T47D (cell line): ENCODE measurements at regions not wholly inside any gene's neighbourhood (a gene's known extent, or its start where the extent isn't known, plus 50 kb on each side); places are given as distances from the start of the nearest gene placed in this dataset.
A peak's percentile ranks its signal among the peaks of the same experiment; 100 is the strongest.
"Not testable (repeated sequence)": the region's sequence is repeated elsewhere in the genome, so short reads cannot be mapped to it uniquely, and the experiment has no call there.

Experiments
- DNase-seq, 2 experiments: peaks; one replicate each; pipeline versions ENCODE4 v3.0.0 to v3.0.0-alpha.2; 2011 to 2012; ENCODE audit warnings: low read depth in 1 of 2, low spot score in 1 of 2
- JUND ChIP-seq: IDR thresholded peaks from 2 replicates; pipeline ENCODE4 v1.6.1; 2012; ENCODE audit warnings: low read depth
- in situ Hi-C: cut with HindIII; loops from 2 replicates; pipeline ENCODE4 v1.10.0; 2016; ENCODE audit warnings: low sequenced_read_pairs, low pct_unique_long_range_greater_than_20kb

DNA sequence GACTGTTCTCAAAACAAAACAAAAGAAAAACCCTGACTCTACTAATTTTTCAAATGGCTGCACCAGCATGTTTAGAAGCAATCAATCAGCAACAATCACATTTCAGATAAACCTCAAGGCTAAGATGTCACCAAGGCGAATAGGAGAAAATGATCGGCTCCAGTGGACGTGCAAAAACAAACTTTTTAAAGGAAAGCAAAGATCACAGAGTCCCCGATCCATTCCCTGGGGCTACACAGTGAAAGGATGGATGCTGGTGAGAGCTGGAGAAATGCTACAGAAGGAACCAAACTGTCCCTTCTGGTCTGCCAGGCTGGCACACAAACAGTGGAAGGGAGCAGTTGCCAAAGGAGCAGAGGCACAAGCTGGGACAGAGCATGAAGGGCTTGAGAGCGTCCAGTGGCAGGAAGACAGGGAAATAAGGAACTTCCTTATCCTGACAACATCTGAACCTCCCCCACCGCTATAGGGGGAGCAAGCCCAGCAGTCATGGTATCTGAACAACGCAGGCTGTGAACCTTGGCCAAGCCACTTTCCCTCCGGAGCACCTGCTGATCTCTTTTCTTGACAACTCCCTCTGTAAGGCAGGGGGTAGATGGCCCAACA, 73.7 kb upstream of the HIVEP1 start:
- TF ChIP-seq JUND = no peak
- in situ Hi-C loops = no loop called here
- peak in 1 of 2 experiments; percentile 28 for DNase-seq

DNA sequence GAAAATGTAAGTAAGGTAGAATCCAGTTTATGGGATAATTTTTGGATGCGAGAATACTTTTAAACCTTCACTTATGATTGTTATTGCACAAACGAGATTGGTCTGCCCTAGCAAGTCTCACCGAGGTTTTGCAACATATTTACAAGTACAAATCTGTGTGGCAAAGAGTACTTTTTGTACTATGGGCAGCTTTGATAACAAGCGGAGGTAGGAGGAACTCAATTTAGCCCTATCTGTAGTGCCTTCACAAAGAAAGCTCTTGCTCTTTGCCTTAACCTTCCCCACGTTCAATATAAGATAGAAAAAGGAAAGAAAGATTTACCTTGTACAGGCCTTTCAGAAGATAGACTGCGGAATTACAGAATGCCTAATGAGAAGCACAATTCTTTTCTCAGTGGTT, 77.5 kb upstream of the HIVEP1 start:
- no peak for DNase-seq
- in situ Hi-C loops = no loop called here
- TF ChIP-seq JUND = no peak

DNA sequence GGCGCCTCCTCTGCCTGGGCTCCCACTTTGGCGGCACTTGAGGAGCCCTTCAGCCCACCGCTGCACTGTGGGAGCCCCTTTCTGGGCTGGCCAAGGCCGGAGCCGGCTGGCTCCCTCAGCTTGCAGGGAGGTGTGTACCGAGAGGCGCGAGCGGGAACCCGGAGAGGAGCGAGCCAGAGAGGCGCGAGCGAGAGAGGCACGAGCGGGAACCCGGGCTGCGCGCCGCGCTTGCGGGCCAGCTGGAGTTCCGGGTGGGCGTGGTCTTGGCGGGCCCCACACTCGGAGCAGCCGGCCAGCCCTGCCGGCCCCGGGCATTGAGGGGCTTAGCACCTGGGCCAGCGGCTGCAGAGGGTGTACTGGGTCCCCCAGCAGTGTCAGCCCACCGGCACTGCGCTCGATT, 79.2 kb upstream of the HIVEP1 start:
- DNase-seq, in situ Hi-C loops: not testable (repeated sequence)

DNA sequence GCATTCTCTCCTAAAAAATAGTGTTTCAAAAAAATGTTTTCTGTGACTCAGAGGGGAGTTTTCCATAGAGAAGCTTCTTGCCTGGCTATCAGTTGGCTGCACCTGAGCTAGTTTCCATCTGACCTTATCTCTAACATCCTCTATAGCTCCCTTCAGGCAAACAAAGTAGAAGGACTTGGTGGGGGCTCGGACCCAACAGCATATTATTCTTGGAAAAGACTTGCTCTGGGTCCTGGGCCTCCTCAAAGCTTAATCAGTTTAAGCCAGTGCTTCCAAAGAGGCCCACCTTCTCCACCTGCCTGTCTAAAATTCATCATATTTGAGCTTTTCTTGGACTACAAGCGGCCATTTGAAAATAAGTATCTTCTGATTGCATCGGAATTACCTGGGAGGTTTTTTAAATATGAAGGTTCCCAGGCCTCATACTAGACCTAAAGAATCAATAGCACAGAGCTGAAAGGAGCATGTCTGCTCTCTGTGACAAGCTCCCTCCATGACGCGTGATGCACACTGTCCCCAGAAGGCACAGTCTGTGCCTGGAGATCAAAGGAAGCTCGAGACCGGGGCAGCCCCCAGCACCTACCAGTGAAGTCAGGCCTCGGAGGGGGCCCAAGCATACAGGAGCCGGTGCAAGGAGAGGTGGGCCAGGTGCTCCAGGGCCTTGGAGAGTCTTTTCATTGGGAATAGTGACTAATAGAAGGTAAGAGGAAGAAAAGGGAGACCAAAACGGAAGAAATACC, 80.6 kb upstream of the HIVEP1 start:
- no peak for DNase-seq
- in situ Hi-C loops = no loop called here
- no peak for TF ChIP-seq JUND

DNA sequence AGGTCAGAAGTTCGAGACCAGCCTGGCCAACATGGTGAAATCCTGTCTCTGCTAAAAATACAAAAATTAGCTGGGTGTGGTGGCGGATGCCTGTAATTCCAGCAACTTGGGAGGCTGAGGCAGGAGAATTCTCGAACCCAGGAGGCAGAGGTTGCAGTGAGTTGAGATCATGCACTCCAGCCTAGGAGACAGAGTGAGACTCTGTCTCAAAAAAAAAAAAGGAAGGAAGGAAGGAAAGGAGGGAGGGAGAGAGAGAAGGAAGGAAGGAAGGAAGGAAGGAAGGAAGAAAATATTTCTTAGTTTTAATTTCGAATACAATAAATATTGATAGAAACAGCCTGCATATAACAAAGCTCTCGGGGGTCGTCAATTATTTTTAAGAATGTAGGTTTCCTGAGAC, 81.3 kb upstream of the HIVEP1 start:
- in situ Hi-C loops, DNase-seq: not testable (repeated sequence)

DNA sequence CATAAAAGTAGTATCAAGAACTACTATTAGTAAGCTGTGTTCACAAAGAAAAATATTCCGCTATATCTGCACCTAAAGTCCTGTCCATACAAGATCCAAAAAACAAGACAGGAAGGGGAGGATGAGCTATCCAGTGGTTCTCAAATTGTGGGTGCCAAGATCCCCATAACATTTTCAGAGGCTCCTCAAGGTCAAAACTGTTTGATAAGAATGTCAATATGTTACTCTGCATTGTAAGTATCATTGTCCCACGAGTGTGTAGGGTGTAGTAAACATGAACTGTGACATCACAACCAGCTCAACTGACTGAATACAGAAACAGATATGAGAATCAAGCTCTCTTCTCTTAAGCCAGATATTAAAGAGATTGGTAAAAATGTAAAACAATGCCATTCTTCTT, 81.9 kb upstream of the HIVEP1 start:
- TF ChIP-seq JUND = no peak
- no peak for DNase-seq
- in situ Hi-C loops = no loop called here

DNA sequence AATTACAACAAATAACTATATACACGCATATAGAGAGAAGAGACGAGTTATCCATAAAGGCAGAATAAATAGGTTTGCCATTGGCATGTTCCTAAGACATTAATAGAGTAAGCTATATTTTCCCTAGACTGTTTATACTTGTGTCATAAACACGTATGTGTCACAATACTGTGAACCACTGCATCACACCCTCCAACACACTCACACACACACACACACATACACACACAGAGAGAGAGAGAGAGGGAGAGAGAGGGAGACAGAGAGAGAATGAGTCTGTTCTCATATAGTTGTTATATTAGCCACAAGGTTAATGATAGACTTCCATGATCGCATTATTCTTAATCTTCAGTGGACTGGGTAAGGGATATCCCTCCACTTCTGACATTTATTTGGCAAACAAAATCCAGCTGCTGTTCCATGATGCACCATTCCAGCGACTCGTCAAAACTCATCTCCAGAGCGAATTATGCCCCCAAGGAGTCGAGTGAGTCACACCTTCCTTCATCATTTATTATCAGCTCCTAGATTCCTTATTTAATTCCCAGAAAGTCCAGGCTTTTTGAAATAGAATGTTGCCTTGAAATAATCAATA, 82.8 kb upstream of the HIVEP1 start:
- TF ChIP-seq JUND = no peak
- no peak for DNase-seq
- in situ Hi-C loops = no loop called here

DNA sequence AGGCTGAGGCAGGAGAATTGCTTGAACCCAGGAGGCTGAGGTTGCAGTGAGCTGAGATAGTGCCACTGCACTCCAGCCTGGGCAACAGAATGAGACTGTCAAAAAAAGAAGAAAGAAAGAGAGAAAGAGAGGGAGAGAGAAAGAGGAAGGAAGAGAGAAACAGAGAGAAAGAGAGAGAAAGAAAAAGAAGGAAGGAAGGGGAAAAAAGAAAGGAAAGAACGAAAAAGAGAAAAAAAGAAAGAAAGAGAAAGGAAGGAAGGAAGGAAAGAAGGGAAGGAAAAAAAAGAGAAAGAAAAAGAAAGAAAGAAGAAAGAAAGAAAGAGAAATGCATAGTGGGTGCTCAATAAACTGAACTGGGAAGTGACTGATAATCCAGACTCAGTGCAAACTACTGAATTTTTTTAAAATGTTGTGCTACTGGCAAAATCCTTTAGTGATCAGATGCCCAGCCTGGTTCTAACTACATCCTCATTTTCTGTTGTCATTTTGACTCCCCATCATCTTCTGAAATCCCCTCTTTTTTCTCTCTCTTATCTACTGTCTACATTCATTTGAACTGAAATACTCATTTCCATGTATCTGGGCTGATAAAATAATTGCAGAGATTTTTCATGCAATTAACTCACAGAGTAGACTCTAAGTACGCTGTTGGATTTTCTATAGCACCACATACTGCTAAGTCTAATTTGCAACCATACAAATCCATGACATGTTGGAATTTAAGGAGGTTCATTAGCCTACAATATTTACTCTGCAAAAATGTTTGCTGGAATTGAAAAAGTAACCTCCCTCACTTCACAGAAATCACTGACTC, 85.3 kb upstream of the HIVEP1 start:
- no peak for DNase-seq
- in situ Hi-C loops = no loop called here
- TF ChIP-seq JUND = no peak

DNA sequence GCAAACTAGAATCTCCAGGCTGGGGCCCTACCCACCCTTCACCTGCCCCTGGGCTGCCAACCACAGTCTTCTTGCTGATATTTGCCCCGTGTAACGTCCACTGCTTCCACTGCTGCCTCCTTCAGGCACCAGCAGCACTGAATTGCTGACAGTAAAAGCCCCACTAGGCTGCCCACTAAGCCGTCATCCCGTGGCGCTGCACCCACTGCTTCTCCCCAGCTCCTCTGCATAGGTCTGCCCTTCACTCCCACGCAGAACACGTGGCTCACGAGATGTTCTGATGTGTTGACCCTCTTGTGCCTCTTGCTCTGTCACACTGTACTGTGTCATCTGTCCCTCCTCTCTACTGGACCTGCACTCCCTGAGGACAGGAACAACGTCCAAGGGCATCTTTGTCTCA, 86.3 kb upstream of the HIVEP1 start:
- TF ChIP-seq JUND = no peak
- DNase-seq = no peak
- in situ Hi-C loops = no loop called here

DNA sequence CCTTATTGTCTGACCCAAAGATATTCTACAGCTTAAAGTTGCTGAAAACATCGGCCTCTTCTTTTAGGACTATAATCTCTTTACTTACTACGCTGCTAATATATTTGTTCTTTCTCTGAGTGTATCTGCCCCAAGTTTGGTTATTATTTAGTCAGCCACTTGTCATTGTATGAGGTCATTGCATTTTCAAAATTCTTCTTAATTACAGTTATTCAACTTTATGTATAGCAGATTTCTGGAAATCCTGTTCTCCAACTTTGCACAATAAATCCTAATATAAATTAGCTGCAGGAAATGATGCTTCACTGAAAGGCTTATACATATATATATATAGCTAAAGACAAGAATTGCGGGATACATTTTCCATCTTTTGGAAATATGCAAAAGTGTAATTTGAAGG, 88.5 kb upstream of the HIVEP1 start:
- in situ Hi-C loops = no loop called here
- no peak for TF ChIP-seq JUND
- no peak for DNase-seq

DNA sequence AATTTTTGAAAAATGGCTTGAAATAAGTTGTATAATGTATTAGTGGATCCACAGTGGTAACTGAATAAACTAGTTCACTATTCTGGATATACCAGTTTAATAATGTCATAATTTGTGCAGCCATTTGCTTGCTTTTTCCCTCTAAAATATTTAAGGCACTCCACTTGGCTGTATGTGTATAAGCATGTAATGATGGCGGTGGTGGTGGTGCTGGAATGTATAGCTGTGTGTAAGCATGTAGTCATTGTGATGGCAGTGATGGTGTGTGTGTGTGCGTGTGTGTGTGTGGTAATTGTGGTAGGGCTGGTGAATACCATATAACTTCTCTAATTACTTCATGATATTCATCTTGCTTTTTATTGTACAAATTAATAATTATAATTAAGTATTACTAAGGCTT, 89.2 kb upstream of the HIVEP1 start:
- no peak for TF ChIP-seq JUND
- in situ Hi-C loops = no loop called here
- no peak for DNase-seq

DNA sequence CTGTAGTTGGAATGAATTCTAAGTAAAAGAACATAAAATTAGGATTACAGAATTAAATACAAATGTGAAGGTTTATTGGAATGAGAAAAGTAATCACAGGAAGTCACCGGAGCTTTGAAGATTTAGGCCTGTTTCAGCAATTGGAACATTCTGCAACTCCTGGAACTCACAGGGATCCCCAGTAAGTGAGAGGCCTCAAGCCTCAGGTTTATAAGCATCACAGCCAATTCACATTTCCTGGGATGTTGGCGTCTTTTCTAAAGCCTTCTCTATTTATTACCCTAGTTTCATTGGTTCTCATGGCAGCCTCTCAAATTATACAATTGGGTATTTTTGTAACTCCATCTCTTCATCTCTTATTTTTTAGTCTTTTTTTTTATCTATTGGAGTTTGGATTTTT, 90.4 kb upstream of the HIVEP1 start:
- in situ Hi-C loops = no loop called here
- no peak for DNase-seq
- no peak for TF ChIP-seq JUND

DNA sequence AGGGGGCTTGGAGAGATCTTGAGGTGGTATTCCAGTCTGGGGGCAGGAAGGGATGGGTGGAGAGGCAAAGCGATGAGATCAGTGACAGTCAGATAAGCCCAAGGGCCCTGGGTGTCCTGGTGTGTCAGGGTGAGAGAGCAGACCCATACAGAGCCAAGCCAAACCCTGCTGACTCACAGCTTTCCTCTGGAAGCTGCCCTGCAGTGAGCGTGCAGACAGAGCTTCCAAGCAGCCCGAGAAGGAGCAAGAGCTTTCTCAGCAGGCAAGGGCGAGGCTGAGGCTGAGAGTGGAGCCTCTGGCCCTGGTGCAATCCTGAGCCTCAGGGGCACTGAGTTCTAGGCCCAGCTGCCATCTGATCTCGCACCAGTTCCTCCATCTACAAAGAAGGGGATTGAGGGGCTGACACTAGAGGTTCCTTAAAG, 91.1 kb upstream of the HIVEP1 start:
- no peak for DNase-seq
- no peak for TF ChIP-seq JUND
- in situ Hi-C loops = no loop called here
